ENCODE measurements at regions not wholly inside any gene's neighbourhood (a gene's known extent, or its start where the extent isn't known, plus 50 kb on each side); places are given as distances from the start of the nearest gene placed in this dataset.

DNA sequence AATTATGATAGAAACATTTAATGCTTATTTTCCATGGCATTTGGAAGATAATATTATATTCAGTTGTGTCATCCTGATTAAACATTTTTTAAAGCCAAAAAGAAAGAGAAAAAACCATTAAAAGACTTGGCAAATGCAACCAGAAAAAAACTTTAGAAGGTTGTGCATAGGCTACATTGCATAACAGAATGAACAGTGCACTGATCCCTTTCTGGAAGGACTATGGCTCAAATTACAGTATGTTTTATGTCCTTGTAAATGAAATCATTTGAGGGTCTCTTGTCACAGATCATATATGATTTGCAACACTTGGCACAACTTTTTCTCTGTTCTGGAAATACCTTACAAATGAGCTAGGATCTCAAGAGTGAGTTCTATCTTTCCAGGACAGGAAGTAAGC, 275.2 kb upstream of the FLRT2 start:
- TF ChIP-seq, protein P1, sequence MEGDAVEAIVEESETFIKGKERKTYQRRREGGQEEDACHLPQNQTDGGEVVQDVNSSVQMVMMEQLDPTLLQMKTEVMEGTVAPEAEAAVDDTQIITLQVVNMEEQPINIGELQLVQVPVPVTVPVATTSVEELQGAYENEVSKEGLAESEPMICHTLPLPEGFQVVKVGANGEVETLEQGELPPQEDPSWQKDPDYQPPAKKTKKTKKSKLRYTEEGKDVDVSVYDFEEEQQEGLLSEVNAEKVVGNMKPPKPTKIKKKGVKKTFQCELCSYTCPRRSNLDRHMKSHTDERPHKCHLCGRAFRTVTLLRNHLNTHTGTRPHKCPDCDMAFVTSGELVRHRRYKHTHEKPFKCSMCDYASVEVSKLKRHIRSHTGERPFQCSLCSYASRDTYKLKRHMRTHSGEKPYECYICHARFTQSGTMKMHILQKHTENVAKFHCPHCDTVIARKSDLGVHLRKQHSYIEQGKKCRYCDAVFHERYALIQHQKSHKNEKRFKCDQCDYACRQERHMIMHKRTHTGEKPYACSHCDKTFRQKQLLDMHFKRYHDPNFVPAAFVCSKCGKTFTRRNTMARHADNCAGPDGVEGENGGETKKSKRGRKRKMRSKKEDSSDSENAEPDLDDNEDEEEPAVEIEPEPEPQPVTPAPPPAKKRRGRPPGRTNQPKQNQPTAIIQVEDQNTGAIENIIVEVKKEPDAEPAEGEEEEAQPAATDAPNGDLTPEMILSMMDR (IDR thresholded peaks at IDR 0.05): no peak
- TF ChIP-seq FOXJ3 (CRISPR knock-in tag; IDR thresholded peaks at IDR 0.05; ENCODE audit: borderline replicate concordance) (no peak), IRF2 (CRISPR knock-in tag; IDR thresholded peaks at IDR 0.05; ENCODE audit: borderline replicate concordance, low read depth) (no peak), FOXP1 (CRISPR knock-in tag; IDR thresholded peaks at IDR 0.05; ENCODE audit: borderline replicate concordance) (no peak), GABPB1 (CRISPR knock-in tag; IDR thresholded peaks at IDR 0.05) (no peak), CREM (CRISPR knock-in tag; IDR thresholded peaks at IDR 0.05) (no peak), NR2C2 (CRISPR knock-in tag; IDR thresholded peaks at IDR 0.05) (no peak), ZNF232 (CRISPR knock-in tag; IDR thresholded peaks at IDR 0.05) (no peak), NFYB (CRISPR knock-in tag; conservative IDR thresholded peaks at IDR 0.05; ENCODE audit: low read depth) (no peak)
- TF ChIP-seq, protein P2, sequence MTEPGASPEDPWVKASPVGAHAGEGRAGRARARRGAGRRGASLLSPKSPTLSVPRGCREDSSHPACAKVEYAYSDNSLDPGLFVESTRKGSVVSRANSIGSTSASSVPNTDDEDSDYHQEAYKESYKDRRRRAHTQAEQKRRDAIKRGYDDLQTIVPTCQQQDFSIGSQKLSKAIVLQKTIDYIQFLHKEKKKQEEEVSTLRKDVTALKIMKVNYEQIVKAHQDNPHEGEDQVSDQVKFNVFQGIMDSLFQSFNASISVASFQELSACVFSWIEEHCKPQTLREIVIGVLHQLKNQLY (CRISPR knock-in tag; IDR thresholded peaks at IDR 0.05): no peak
- TF ChIP-seq, protein P3, sequence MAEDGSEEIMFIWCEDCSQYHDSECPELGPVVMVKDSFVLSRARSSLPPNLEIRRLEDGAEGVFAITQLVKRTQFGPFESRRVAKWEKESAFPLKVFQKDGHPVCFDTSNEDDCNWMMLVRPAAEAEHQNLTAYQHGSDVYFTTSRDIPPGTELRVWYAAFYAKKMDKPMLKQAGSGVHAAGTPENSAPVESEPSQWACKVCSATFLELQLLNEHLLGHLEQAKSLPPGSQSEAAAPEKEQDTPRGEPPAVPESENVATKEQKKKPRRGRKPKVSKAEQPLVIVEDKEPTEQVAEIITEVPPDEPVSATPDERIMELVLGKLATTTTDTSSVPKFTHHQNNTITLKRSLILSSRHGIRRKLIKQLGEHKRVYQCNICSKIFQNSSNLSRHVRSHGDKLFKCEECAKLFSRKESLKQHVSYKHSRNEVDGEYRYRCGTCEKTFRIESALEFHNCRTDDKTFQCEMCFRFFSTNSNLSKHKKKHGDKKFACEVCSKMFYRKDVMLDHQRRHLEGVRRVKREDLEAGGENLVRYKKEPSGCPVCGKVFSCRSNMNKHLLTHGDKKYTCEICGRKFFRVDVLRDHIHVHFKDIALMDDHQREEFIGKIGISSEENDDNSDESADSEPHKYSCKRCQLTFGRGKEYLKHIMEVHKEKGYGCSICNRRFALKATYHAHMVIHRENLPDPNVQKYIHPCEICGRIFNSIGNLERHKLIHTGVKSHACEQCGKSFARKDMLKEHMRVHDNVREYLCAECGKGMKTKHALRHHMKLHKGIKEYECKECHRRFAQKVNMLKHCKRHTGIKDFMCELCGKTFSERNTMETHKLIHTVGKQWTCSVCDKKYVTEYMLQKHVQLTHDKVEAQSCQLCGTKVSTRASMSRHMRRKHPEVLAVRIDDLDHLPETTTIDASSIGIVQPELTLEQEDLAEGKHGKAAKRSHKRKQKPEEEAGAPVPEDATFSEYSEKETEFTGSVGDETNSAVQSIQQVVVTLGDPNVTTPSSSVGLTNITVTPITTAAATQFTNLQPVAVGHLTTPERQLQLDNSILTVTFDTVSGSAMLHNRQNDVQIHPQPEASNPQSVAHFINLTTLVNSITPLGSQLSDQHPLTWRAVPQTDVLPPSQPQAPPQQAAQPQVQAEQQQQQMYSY (CRISPR knock-in tag; IDR thresholded peaks at IDR 0.05): no peak
- TF ChIP-seq, protein P4, sequence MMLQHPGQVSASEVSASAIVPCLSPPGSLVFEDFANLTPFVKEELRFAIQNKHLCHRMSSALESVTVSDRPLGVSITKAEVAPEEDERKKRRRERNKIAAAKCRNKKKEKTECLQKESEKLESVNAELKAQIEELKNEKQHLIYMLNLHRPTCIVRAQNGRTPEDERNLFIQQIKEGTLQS (CRISPR knock-in tag; conservative IDR thresholded peaks at IDR 0.05): no peak
- TF ChIP-seq, protein P5, sequence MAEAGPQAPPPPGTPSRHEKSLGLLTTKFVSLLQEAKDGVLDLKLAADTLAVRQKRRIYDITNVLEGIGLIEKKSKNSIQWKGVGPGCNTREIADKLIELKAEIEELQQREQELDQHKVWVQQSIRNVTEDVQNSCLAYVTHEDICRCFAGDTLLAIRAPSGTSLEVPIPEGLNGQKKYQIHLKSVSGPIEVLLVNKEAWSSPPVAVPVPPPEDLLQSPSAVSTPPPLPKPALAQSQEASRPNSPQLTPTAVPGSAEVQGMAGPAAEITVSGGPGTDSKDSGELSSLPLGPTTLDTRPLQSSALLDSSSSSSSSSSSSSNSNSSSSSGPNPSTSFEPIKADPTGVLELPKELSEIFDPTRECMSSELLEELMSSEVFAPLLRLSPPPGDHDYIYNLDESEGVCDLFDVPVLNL (CRISPR knock-in tag; IDR thresholded peaks at IDR 0.05; ENCODE audit: borderline replicate concordance, low read depth): no peak
- TF ChIP-seq, protein P6, sequence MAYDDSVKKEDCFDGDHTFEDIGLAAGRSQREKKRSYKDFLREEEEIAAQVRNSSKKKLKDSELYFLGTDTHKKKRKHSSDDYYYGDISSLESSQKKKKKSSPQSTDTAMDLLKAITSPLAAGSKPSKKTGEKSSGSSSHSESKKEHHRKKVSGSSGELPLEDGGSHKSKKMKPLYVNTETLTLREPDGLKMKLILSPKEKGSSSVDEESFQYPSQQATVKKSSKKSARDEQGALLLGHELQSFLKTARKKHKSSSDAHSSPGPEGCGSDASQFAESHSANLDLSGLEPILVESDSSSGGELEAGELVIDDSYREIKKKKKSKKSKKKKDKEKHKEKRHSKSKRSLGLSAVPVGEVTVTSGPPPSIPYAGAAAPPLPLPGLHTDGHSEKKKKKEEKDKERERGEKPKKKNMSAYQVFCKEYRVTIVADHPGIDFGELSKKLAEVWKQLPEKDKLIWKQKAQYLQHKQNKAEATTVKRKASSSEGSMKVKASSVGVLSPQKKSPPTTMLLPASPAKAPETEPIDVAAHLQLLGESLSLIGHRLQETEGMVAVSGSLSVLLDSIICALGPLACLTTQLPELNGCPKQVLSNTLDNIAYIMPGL (CRISPR knock-in tag; IDR thresholded peaks at IDR 0.05): no peak

Measured in WTC11 (cell line).